H9 (cell line): ENCODE measurements at regions not wholly inside any gene's neighbourhood (a gene's known extent, or its start where the extent isn't known, plus 50 kb on each side); places are given as distances from the start of the nearest gene placed in this dataset.

Experiments
- DNase-seq: peaks from one replicate; pipeline ENCODE4 v3.0.0-alpha.2; 2017
- H2AFZ ChIP-seq: one replicate; pipeline ENCODE4 v1.6.1; 2013; ENCODE audit warnings: mild to moderate bottlenecking, low read length, control low read depth, moderate library complexity
- H2AK5ac ChIP-seq: 2 replicates; pipeline ENCODE4 v1.6.1; 2013; ENCODE audit warnings: low read length, control low read depth, mixed read lengths; ENCODE audit not compliant: insufficient read length
- H2BK120ac ChIP-seq: one replicate; pipeline ENCODE4 v1.6.1; 2013; ENCODE audit warnings: low read depth, mild to moderate bottlenecking, low read length, control low read depth, inconsistent platforms; ENCODE audit not compliant: poor library complexity, severe bottlenecking
- H2BK12ac ChIP-seq: 2 replicates; pipeline ENCODE4 v1.6.1; 2013; ENCODE audit warnings: low read length, control low read depth, mixed read lengths, low read depth; ENCODE audit not compliant: insufficient read length
- H2BK15ac ChIP-seq: 2 replicates; pipeline ENCODE4 v1.6.1; 2013; ENCODE audit warnings: low read depth, low read length, control low read depth
- H2BK20ac ChIP-seq: one replicate; pipeline ENCODE4 v1.6.1; 2013; ENCODE audit warnings: low read depth, mild to moderate bottlenecking, low read length, control low read depth, inconsistent platforms; ENCODE audit not compliant: poor library complexity, severe bottlenecking
- H2BK5ac ChIP-seq: 2 replicates; pipeline ENCODE4 v1.6.1; 2013; ENCODE audit warnings: low read length, control low read depth, mixed read lengths; ENCODE audit not compliant: insufficient read length
- H3K14ac ChIP-seq: 2 replicates; pipeline ENCODE4 v1.6.1; 2013; ENCODE audit warnings: low read length, control low read depth; ENCODE audit not compliant: insufficient read depth
- H3K18ac ChIP-seq: 2 replicates; pipeline ENCODE4 v1.6.1; 2013; ENCODE audit warnings: low read depth, mild to moderate bottlenecking, mixed read lengths, low read length, control low read depth; ENCODE audit not compliant: insufficient read length
- H3K23ac ChIP-seq: 2 replicates; pipeline ENCODE4 v1.6.1; 2013; ENCODE audit warnings: low read length, control low read depth, mixed read lengths, low read depth; ENCODE audit not compliant: insufficient read length
- H3K23me2 ChIP-seq: 2 replicates; pipeline ENCODE4 v1.6.1; 2013; ENCODE audit warnings: low read depth, mild to moderate bottlenecking, mixed read lengths, low read length, control low read depth; ENCODE audit not compliant: insufficient read length, poor library complexity, severe bottlenecking
- H3K27ac ChIP-seq: 2 replicates; pipeline ENCODE4 v1.5.1; 2013; ENCODE audit warnings: low read length, control low read depth, mixed read lengths, low read depth; ENCODE audit not compliant: insufficient read length
- H3K27me3 ChIP-seq: 2 replicates; pipeline ENCODE4 v1.6.1; 2013; ENCODE audit warnings: low read length, control low read depth, inconsistent platforms; ENCODE audit not compliant: insufficient read depth
- H3K4ac ChIP-seq: 2 replicates; pipeline ENCODE4 v1.6.1; 2013; ENCODE audit warnings: low read depth, mild to moderate bottlenecking, control low read depth, inconsistent platforms, low read length, moderate library complexity
- H3K4me1 ChIP-seq: 2 replicates; pipeline ENCODE4 v1.6.1; 2013; ENCODE audit warnings: low read length, control low read depth, inconsistent platforms; ENCODE audit not compliant: insufficient read depth
- H3K4me2 ChIP-seq: 2 replicates; pipeline ENCODE4 v1.6.1; 2013; ENCODE audit warnings: low read length, control low read depth, mixed read lengths; ENCODE audit not compliant: insufficient read length, insufficient read depth
- H3K56ac ChIP-seq: 2 replicates; pipeline ENCODE4 v1.6.1; 2013; ENCODE audit warnings: low read depth, mild to moderate bottlenecking, mixed read lengths, low read length, control low read depth; ENCODE audit not compliant: insufficient read length
- H3K79me1 ChIP-seq: 2 replicates; pipeline ENCODE4 v1.6.1; 2013; ENCODE audit warnings: low read depth, mild to moderate bottlenecking, moderate library complexity, low read length, control low read depth, inconsistent platforms; ENCODE audit not compliant: insufficient read depth, poor library complexity, severe bottlenecking
- H3K79me2 ChIP-seq: 2 replicates; pipeline ENCODE4 v1.6.1; 2013; ENCODE audit warnings: low read length, control low read depth, inconsistent platforms; ENCODE audit not compliant: insufficient read depth
- H3K9ac ChIP-seq: 2 replicates; pipeline ENCODE4 v1.6.1; 2013; ENCODE audit warnings: low read length, control low read depth, mixed read lengths; ENCODE audit not compliant: insufficient read length; ENCODE audit errors: extremely low read depth
- H3K9me3 ChIP-seq: one replicate; pipeline ENCODE4 v1.6.1; 2013; ENCODE audit warnings: low read depth, low read length, inconsistent platforms; ENCODE audit not compliant: control insufficient read depth
- H3T11ph ChIP-seq: one replicate; pipeline ENCODE4 v1.6.1; 2013; ENCODE audit warnings: mild to moderate bottlenecking, low read length, control low read depth, inconsistent platforms
- H4K20me1 ChIP-seq: one replicate; pipeline ENCODE4 v1.6.1; 2013; ENCODE audit not compliant: control insufficient read depth, insufficient read length, insufficient read depth
- H4K5ac ChIP-seq: 2 replicates; pipeline ENCODE4 v1.6.1; 2013; ENCODE audit warnings: low read depth, mild to moderate bottlenecking, mixed read lengths, low read length, control low read depth; ENCODE audit not compliant: insufficient read length
- H4K8ac ChIP-seq: replicated peaks from 2 replicates; pipeline ENCODE4 v1.6.1; 2013; ENCODE audit warnings: low read length, control low read depth, mixed read lengths, low read depth; ENCODE audit not compliant: insufficient read length
- H4K91ac ChIP-seq: 2 replicates; pipeline ENCODE4 v1.6.1; 2013; ENCODE audit warnings: low read depth, mild to moderate bottlenecking, moderate library complexity, mixed read lengths, low read length, control low read depth; ENCODE audit not compliant: insufficient read length
- H3K27ac Mint-ChIP-seq, 3 experiments: 2 replicates in 2 of 3; 3 replicates in 1 of 3; pipeline ENCODE4 v1.8.0; 2020 to 2021; ENCODE audit warnings: mixed read lengths in 3 of 3, mild to moderate bottlenecking in 1 of 3, moderate library complexity in 1 of 3
- H3K27me3 Mint-ChIP-seq: 2 replicates; pipeline ENCODE4 v1.8.0; 2021; ENCODE audit warnings: low read depth, mild to moderate bottlenecking, moderate library complexity, mixed read lengths
- H3K36me3 Mint-ChIP-seq, 3 experiments: 2 replicates in 2 of 3; 3 replicates in 1 of 3; pipeline ENCODE4 v1.8.0; 2020 to 2021; ENCODE audit warnings: low read depth in 3 of 3, mixed read lengths in 3 of 3; ENCODE audit not compliant: insufficient read depth in 1 of 3
- H3K4me1 Mint-ChIP-seq, 2 experiments: 2 replicates each; pipeline ENCODE4 v1.8.0; 2020; ENCODE audit warnings: mixed read lengths in 2 of 2
- H3K4me3 Mint-ChIP-seq, 2 experiments: 2 replicates in 1 of 2; 3 replicates in 1 of 2; pipeline ENCODE4 v1.8.0; 2020 to 2021; ENCODE audit warnings: mild to moderate bottlenecking in 2 of 2, mixed read lengths in 2 of 2, moderate library complexity in 1 of 2
- H3K9me3 Mint-ChIP-seq, 2 experiments: 2 replicates in 1 of 2; 3 replicates in 1 of 2; pipeline ENCODE4 v1.8.0; 2020; ENCODE audit warnings: mild to moderate bottlenecking in 2 of 2, mixed read lengths in 2 of 2, moderate library complexity in 1 of 2
- CTCF ChIP-seq: fragments of 200-600 bp; sonication (generic); conservative IDR thresholded peaks from 3 replicates; pipeline ENCODE4 v1.8.0; 2021; ENCODE audit warnings: antibody characterized with exemption, mild to moderate bottlenecking
- WGBS: extraction: QIAGEN DNeasy Blood & Tissue Kit; methylation state at CpG from one replicate; pipeline ENCODE4 v1.1.7; 2013; ENCODE audit warnings: missing lambda C conversion rate, low lambda C conversion rate, mixed read lengths; ENCODE audit not compliant: insufficient read length; ENCODE audit errors: extremely low coverage; 5-methylcytosine and 5-hydroxymethylcytosine counted together

GRCh38 chr10:17523917-17524316, 69.5 kb upstream of the ST8SIA6 start:
- Histone ChIP-seq H2AK5ac (no peak overlapping the region), H3T11ph (no peak overlapping the region), H3K18ac (no peak overlapping the region), H2BK20ac (no peak overlapping the region), H3K79me1 (no peaks in the 10 kb centered on the region), H3K9me3 (no peaks in the 10 kb centered on the region), H4K91ac (no peak overlapping the region), H3K27ac (no peak overlapping the region), H3K4ac (no peak overlapping the region), H2BK15ac (no peak overlapping the region), H3K23me2 (no peaks in the 10 kb centered on the region), H3K14ac (no peak overlapping the region), H3K23ac (no peak overlapping the region), H4K8ac (no peak overlapping the region), H3K27me3 (no peaks in the 10 kb centered on the region), H3K4me2 (no peak overlapping the region), H3K56ac (no peak overlapping the region), H2BK5ac (no peak overlapping the region), H3K4me1 (no peaks in the 10 kb centered on the region), H3K9ac (no peak overlapping the region), H2BK120ac (no peak overlapping the region), H2AFZ (no peak overlapping the region), H2BK12ac (no peak overlapping the region), H4K20me1 (no peaks in the 10 kb centered on the region), H3K79me2 (no peaks in the 10 kb centered on the region), H4K5ac (no peak overlapping the region)
- TF ChIP-seq CTCF = no peak
- Mint-ChIP-seq H3K27me3 (no peaks in the 10 kb centered on the region), H3K4me1 (peaks cover 14% of the 10 kb centered on the region in 2 experiments), H3K27ac (no peak overlapping the region), H3K9me3 (peaks cover 5 to 7% of the 10 kb centered on the region in 2 experiments; a peak in 3 of 5 replicates), H3K4me3 (no peak overlapping the region), H3K36me3 (peaks cover 0 to 4% (median 3%) of the 10 kb centered on the region in 3 experiments; a peak in 2 of 7 replicates)
- WGBS = no CpG with 5 or more reads among the region's 6 CpGs
- DNase-seq = no peak
